ENCODE measurements at regions not wholly inside any gene's neighbourhood (a gene's known extent, or its start where the extent isn't known, plus 50 kb on each side); places are given as distances from the start of the nearest gene placed in this dataset.

DNA sequence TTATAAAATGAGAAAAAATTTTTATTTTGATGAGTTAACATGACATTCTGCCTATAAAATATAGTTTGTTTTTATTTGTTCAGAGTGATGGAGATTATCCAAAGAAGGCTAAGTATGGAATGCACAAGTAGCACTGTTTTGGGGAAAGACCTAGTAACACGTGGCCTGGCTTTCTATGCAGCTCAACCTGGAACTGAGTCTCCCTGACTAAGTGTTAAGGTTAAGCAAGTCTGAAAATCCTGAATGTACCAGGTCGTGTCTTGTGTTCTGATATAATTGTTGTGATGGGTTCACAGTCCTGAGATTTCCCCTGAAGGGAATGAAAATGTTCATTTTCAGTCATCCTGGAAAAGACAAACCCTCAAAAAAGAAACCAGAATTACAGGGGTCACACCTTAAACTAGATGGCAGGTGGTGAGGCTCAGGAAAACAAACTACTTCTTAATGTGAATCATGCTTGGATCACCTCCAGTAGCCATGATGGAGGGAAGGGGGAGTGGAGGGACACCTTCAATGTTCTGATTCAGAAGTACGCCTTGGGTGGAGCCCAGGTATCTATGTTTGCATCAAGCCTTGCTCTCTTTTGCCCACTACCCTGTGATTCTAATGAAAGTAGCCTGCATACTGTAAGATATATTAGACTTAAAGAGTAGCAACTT is 236.8 kb downstream of the ALX1 start:
- no peak overlapping the region for H3K4me2 ChIP-seq (ENCODE audit: insufficient read depth, low read length)
- H3K4me1 ChIP-seq (replicated peaks in 1 of 2; ENCODE audit: control insufficient read depth in 2 of 2, insufficient read depth in 2 of 2, low read length in 2 of 2) = no peaks in the 10 kb centered on the region
- H3K79me2 ChIP-seq (ENCODE audit: control insufficient read depth, insufficient read depth, low read length) = no peaks in the 10 kb centered on the region
- no peaks in the 10 kb centered on the region for H3K9me1 ChIP-seq (ENCODE audit: control insufficient read depth, insufficient read depth, low read length)
- ChIA-PET CTCF (ENCODE audit: low intra/inter-chr PET ratio) (no interaction called here), POLR2A (no interaction called here)
- DNase-seq (ENCODE audit: extremely low read depth in 1 of 4, low spot score in 3 of 4) (no peak), ATAC-seq (no peak), FAIRE-seq (no peak)
- intact Hi-C loops (cut with micrococcal nuclease) (no loop called here), in situ Hi-C loops (cut with MboI) (no loop called here)
- H3K9ac ChIP-seq (ENCODE audit: insufficient read depth in 1 of 2, low read depth in 2 of 2, low read length in 2 of 2) = no peak overlapping the region
- no peak overlapping the region for H3K27ac ChIP-seq (ENCODE audit: extremely low read depth, low read depth, low read length)
- no peaks in the 10 kb centered on the region for H3K27me3 ChIP-seq (ENCODE audit: control insufficient read depth in 2 of 2, insufficient read depth in 2 of 2, low read length in 2 of 2)
- no peak overlapping the region for H2AFZ ChIP-seq (ENCODE audit: low read depth, low read length)
- BruUV-seq (replicated peaks) = no TSS peak
- 0% methylated on average over 3 of the region's 3 CpGs for WGBS (ENCODE audit: insufficient coverage, low coverage, missing lambda C conversion rate)
- no peaks in the 10 kb centered on the region for H3K36me3 ChIP-seq (ENCODE audit: control insufficient read depth, insufficient read depth, low read length)
- H3K4me3 ChIP-seq = no peak overlapping the region
- TF ChIP-seq TEAD4 (IDR thresholded peaks at IDR 0.05; ENCODE audit: low read length) = no peak
- no peak for TF ChIP-seq TEAD4 (CRISPR knock-in tag; IDR thresholded peaks at IDR 0.05; ENCODE audit: borderline replicate concordance)
- no peak for TF ChIP-seq ETS1 (conservative IDR thresholded peaks at IDR 0.05; ENCODE audit: control insufficient read depth, low read depth, low read length)
- no peak for TF ChIP-seq WHSC1 (IDR thresholded peaks at IDR 0.05; ENCODE audit: low read length)
- TF ChIP-seq ZNF668 (CRISPR knock-in tag; IDR thresholded peaks at IDR 0.05) = no peak
- TF ChIP-seq, protein P1, sequence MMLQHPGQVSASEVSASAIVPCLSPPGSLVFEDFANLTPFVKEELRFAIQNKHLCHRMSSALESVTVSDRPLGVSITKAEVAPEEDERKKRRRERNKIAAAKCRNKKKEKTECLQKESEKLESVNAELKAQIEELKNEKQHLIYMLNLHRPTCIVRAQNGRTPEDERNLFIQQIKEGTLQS (IDR thresholded peaks at IDR 0.05) = no peak
- TF ChIP-seq, protein P1 (CRISPR knock-in tag; conservative IDR thresholded peaks at IDR 0.05) = no peak
- no peak for TF ChIP-seq OTX1 (CRISPR knock-in tag; IDR thresholded peaks at IDR 0.05)
- no peak for TF ChIP-seq LEF1 (IDR thresholded peaks at IDR 0.05)
- TF ChIP-seq, protein P2, sequence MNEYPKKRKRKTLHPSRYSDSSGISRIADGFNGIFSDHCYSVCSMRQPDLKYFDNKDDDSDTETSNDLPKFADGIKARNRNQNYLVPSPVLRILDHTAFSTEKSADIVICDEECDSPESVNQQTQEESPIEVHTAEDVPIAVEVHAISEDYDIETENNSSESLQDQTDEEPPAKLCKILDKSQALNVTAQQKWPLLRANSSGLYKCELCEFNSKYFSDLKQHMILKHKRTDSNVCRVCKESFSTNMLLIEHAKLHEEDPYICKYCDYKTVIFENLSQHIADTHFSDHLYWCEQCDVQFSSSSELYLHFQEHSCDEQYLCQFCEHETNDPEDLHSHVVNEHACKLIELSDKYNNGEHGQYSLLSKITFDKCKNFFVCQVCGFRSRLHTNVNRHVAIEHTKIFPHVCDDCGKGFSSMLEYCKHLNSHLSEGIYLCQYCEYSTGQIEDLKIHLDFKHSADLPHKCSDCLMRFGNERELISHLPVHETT (CRISPR knock-in tag; conservative IDR thresholded peaks at IDR 0.05 in 1 of 2, IDR thresholded peaks at IDR 0.05 in 1 of 2) = no peak
- no peak for TF ChIP-seq EP400 (IDR thresholded peaks at IDR 0.05)
- no peak for TF ChIP-seq MIER1 (IDR thresholded peaks at IDR 0.05; ENCODE audit: low read depth)
- TF ChIP-seq THRAP3 (IDR thresholded peaks at IDR 0.05; ENCODE audit: borderline replicate concordance) = no peak
- TF ChIP-seq ZNF274 (IDR thresholded peaks at IDR 0.05; ENCODE audit: borderline replicate concordance, low read depth, low read length) = no peak
- no peaks in the 10 kb centered on the region for H3K9me3 ChIP-seq (replicated peaks; ENCODE audit: control insufficient read depth, insufficient read depth, low read depth, low read length)
- no peaks in the 10 kb centered on the region for H4K20me1 ChIP-seq (replicated peaks; ENCODE audit: control insufficient read depth, insufficient read depth, low read length)

All from K562 (cell line).